ELR (cell line): ENCODE measurements at regions not wholly inside any gene's neighbourhood (a gene's known extent, or its start where the extent isn't known, plus 50 kb on each side); places are given as distances from the start of the nearest gene placed in this dataset.
"Not testable (repeated sequence)": the region's sequence is repeated elsewhere in the genome, so short reads cannot be mapped to it uniquely, and the experiment has no call there.

ENCODE experiments used
- DNase-seq: peaks from one replicate; pipeline ENCODE4 v3.0.0-alpha.2; 2015; ENCODE audit warnings: low read depth

- no peak for DNase-seq
Measured at GRCh38 chr5:101505891-101506570, 602.9 kb upstream of the ST8SIA4 start.

GRCh38 chr5:101482931-101483330 is 579.8 kb upstream of the ST8SIA4 start:
- no peak for DNase-seq

GRCh38 chr5:101473483-101473882 is 570.4 kb upstream of the ST8SIA4 start:
- DNase-seq, result peak; percentile 36

GRCh38 chr5:101461455-101461854 is 558.4 kb upstream of the ST8SIA4 start:
- DNase-seq, result no peak

- no peak for DNase-seq
Measured at GRCh38 chr5:101458587-101458986, 555.5 kb upstream of the ST8SIA4 start.

- DNase-seq, result no peak
Measured at GRCh38 chr5:101455851-101456250, 552.8 kb upstream of the ST8SIA4 start.

- no peak for DNase-seq
Measured at GRCh38 chr5:101455048-101455447, 552.0 kb upstream of the ST8SIA4 start.

- DNase-seq, result not testable (repeated sequence)
Measured at GRCh38 chr5:101442281-101442680, 539.2 kb upstream of the ST8SIA4 start.

- DNase-seq, result no peak
Measured at GRCh38 chr5:101440173-101440572, 537.1 kb upstream of the ST8SIA4 start.

- no peak for DNase-seq
Measured at GRCh38 chr5:101437351-101437750, 534.3 kb upstream of the ST8SIA4 start.

GRCh38 chr5:101435768-101436167 is 532.7 kb upstream of the ST8SIA4 start:
- no peak for DNase-seq

- no peak for DNase-seq
Measured at GRCh38 chr5:101431201-101431600, 528.1 kb upstream of the ST8SIA4 start.

GRCh38 chr5:101430551-101430950 is 527.5 kb upstream of the ST8SIA4 start:
- DNase-seq, result no peak

GRCh38 chr5:101429241-101429640 is 526.2 kb upstream of the ST8SIA4 start:
- DNase-seq, result peak; percentile 52

GRCh38 chr5:101425339-101425859 is 522.3 kb upstream of the ST8SIA4 start:
- DNase-seq, result no peak

- peak; percentile 62 for DNase-seq
Measured at GRCh38 chr5:101424530-101425175, 521.6 kb upstream of the ST8SIA4 start.

- no peak for DNase-seq
Measured at GRCh38 chr5:101418713-101419118, 515.6 kb upstream of the ST8SIA4 start.

- no peak for DNase-seq
Measured at GRCh38 chr5:101404531-101404930, 501.4 kb upstream of the ST8SIA4 start.

GRCh38 chr5:101393795-101394450 is 490.8 kb upstream of the ST8SIA4 start:
- no peak for DNase-seq

- DNase-seq, result peak; percentile 56
Measured at GRCh38 chr5:101390151-101390908, 487.2 kb upstream of the ST8SIA4 start.

GRCh38 chr5:101385276-101385675 is 482.2 kb upstream of the ST8SIA4 start:
- no peak for DNase-seq

GRCh38 chr5:101370181-101370580 is 467.1 kb upstream of the ST8SIA4 start:
- no peak for DNase-seq
